NCI-H82 treated with DMSO at 0.1 percent for 48 hours (cell line): ENCODE measurements at regions not wholly inside any gene's neighbourhood (a gene's known extent, or its start where the extent isn't known, plus 50 kb on each side); places are given as distances from the start of the nearest gene placed in this dataset.

ENCODE experiments used
- DNase-seq: peaks from one replicate; lab custom pipeline; 2025; ENCODE audit not compliant: unreplicated experiment; lab: John Stamatoyannopoulos, UW

GRCh38 chr6:164130151-164130550 lies 715.6 kb downstream of the QKI start:
- DNase-seq, result no peak

DNA sequence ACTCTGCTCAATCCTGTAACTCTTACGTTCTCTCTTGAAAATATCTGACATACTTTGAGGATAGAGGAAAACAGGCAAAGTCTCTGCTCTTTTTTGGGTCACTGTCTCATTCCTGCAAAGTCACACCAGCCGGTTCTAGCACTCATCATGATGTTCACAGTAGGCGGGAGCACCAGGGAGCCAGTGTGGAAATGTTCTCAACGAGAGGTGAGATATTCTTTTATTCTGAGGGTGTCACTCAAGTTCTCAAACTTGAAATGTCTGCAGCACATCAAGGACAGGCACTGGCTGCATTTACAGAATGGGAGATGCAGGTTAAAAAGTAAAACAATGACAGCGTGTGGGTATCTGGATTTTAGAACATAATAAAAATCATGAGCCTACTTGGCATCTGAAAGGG lies 714.7 kb downstream of the QKI start:
- no peak for DNase-seq

GRCh38 chr6:164128101-164128500 lies 713.6 kb downstream of the QKI start:
- DNase-seq, result no peak

- DNase-seq, result no peak
Measured at GRCh38 chr6:164124986-164125385, 710.5 kb downstream of the QKI start.

DNA sequence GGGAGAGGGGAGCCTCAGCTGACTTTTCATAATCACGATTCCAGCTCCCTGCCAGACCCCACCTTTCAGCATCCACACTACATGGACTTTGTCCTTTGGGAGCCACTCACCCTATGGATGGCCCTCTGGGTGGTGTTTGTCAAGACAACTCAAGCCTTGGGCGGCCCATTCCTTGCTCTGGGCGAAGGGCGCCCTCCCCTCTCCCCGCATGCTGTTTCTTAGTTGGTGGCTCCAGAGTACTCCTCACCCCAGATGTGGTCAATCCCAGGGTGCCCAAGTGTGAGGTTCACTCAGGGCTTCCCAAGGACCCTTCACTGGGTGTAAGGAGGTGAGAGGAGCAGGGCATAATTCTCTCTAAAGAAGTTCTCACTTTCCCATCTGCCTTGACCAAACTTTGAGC lies 710.0 kb downstream of the QKI start:
- no peak for DNase-seq

DNA sequence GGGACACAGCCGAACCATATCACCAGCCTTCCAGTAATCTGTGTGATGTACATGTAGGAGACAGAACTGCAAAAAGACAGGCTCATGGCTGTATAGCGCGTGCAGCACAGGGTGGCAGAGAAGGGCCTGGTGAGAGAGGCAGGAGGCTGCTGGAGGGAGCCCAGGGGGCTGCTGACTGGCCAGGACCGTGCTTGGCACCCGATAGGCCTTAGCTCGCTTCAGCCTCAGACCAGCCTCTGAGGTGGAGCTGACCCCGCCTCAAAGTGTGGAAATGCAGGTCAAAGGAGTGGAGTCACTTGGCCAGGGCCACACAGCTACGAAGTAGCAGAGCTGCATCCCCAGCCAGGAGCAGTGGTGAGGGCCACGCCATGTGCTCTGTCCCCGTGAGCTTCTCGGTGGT lies 707.6 kb downstream of the QKI start:
- no peak for DNase-seq

DNA sequence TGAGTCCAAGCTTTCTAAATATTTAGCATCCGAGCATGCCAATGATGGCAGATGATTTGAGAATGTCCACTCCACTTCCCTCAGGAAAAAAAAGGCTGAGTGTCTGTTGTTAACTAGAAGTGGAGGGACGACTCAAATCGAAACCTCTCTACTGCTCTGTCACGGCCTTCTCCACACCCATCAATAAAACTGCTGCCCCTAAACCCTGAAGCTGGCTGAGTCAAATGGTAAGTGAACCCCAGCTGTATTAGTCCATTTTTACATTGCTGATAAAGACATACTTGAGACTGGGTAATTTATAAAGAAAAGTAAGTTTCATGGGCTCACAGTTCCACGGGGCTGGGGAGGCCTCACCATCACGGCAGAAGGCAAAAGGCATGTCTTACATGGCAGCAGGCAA lies 707.0 kb downstream of the QKI start:
- DNase-seq, result no peak

DNA sequence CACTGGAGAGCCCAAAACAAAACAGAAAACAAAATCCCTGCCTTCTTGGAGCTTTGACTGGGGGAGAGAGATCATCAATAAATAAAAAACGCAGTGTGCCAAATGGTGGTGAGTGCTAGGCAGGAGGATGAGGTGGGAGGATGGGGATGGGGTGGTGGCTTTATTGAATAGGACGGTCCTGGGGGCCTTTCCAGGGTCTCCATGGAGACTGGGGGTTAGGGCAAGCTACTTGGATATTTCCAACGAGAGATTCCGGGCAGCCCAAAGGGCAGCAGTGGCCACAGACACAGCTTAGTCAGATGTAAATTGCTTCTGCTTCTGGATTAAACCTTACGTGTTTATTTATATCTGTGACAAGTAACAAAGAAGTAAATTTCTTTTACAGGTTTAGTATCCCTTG lies 700.1 kb downstream of the QKI start:
- no peak for DNase-seq

- DNase-seq, result no peak
Measured at GRCh38 chr6:164114051-164114450, 699.5 kb downstream of the QKI start.

GRCh38 chr6:164113637-164114036 lies 699.1 kb downstream of the QKI start:
- DNase-seq, result no peak

DNA sequence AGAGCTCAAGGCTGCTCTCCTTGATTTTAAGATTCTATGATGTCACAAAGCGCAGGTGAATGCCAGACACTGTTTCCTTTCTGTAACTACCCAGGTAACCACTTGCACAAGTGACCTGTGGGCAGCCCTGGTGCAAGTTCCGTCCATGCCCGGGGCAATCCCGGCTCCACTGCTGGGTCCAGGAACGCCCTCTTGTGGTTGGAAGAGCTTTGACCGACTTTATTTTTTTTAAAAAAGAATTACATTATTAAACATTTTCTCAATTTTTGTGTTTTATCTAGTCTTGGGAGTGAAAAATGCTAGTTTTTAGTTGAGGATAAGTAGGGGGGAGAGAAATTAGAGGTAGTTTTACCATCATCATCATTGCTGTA lies 695.2 kb downstream of the QKI start:
- no peak for DNase-seq

GRCh38 chr6:164108869-164109769 lies 694.6 kb downstream of the QKI start:
- DNase-seq, result no peak

DNA sequence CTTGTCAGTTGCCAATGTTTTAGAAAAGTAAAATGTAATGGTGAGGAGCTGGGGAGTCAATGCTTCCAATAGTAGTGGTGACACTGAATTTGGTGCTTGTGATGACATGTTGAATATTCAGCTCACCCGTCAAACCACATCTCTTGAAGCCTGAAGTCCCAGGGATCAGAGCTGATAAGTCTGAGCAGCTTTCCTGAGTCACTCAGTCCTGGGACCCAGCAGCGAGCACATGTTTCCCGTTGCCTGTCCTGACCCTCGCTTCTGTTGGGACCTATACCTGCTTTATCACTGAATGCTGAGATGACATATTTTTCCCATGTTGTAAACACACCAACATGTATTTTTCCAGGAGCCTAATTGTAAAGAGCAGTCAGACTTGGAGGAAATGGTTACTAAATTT lies 693.6 kb downstream of the QKI start:
- no peak for DNase-seq

- no peak for DNase-seq
Measured at GRCh38 chr6:164107297-164107995, 692.9 kb downstream of the QKI start.

- peak; percentile 14 for DNase-seq
Measured at GRCh38 chr6:164106345-164106769, 691.8 kb downstream of the QKI start.

GRCh38 chr6:164105705-164106104 lies 691.2 kb downstream of the QKI start:
- DNase-seq, result no peak

- DNase-seq, result no peak
Measured at GRCh38 chr6:164104432-164104831, 689.9 kb downstream of the QKI start.

- no peak for DNase-seq
Measured at GRCh38 chr6:164102693-164103092, 688.2 kb downstream of the QKI start.

GRCh38 chr6:164101859-164102258 lies 687.3 kb downstream of the QKI start:
- DNase-seq, result no peak

DNA sequence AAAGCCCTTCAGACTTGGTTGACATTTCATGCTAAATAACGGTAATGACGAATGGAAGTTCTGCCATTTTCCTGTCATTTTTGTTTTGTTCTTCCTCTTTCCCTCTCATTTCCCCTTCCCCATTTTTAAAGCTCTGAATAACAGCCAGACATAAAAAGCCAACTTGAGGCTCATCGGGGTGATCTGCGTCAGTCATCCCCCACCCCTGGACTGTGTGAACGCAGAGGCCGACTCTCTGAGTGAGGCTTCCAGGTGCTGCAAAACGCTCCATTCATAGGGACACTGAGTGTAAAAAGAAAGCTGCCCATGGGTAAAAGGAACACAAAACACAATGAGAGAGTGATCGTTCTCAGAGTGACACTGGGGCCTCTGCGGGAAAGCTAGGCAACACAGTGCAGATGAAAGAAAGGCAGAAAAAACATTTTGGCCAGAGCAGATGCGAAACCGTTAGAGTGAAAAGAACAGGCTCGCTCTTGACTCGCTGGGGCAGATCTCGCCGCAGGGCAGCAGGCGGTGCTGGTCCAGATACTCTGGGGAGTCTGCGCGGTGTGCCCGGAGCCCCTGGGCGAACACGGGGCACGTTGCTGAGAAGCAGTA lies 684.8 kb downstream of the QKI start:
- DNase-seq, result no peak

- no peak for DNase-seq
Measured at GRCh38 chr6:164098857-164099267, 684.3 kb downstream of the QKI start.
